Liver (tissue), 3 donors: ENCODE measurements at regions not wholly inside any gene's neighbourhood (a gene's known extent, or its start where the extent isn't known, plus 50 kb on each side); places are given as distances from the start of the nearest gene placed in this dataset.

Experiments used
- FOXA2 ChIP-seq: IDR thresholded peaks from 2 replicates; pipeline ENCODE4 v1.6.1; 2016; ENCODE audit warnings: antibody characterized with exemption
- GABPA ChIP-seq, 2 donors: IDR thresholded peaks in 1 of 2; conservative IDR thresholded peaks in 1 of 2; 2 replicates each; pipeline ENCODE4 v1.6.1; 2016; ENCODE audit warnings: antibody characterized with exemption in 2 of 2, mild to moderate bottlenecking in 1 of 2, moderate library complexity in 1 of 2
- NR2F2 ChIP-seq: IDR thresholded peaks from 2 replicates; pipeline ENCODE4 v1.6.1; 2016; ENCODE audit warnings: antibody characterized with exemption
- RAD21 ChIP-seq, 2 donors: IDR thresholded peaks; 2 replicates each; pipeline ENCODE4 v1.6.1; 2016; ENCODE audit warnings: antibody characterized with exemption in 2 of 2, mild to moderate bottlenecking in 2 of 2
- SP1 ChIP-seq: IDR thresholded peaks from 2 replicates; pipeline ENCODE4 v1.6.1; 2018; ENCODE audit warnings: antibody characterized with exemption, mild to moderate bottlenecking
- YY1 ChIP-seq: IDR thresholded peaks from 2 replicates; pipeline ENCODE4 v1.6.1; 2016; ENCODE audit warnings: antibody characterized with exemption, mild to moderate bottlenecking
- TF ChIP-seq, protein P1 (sequence below): fragments of 150-350 bp; IDR thresholded peaks from 2 replicates; pipeline ENCODE4 v1.5.1; 2017; ENCODE audit warnings: improper control_type of control experiment, low read depth, low read length; ENCODE audit not compliant: missing input control
- TF ChIP-seq, protein P2 (sequence below): IDR thresholded peaks from 2 replicates; pipeline ENCODE4 v1.6.1; 2016; ENCODE audit warnings: antibody characterized with exemption
- TF ChIP-seq, protein P3 (sequence below): IDR thresholded peaks from 2 replicates; pipeline ENCODE4 v1.6.1; 2016; ENCODE audit warnings: antibody characterized with exemption
- TF ChIP-seq, protein P4 (sequence below): IDR thresholded peaks from 2 replicates; pipeline ENCODE4 v1.6.1; 2016; ENCODE audit warnings: antibody characterized with exemption, mild to moderate bottlenecking
- TF ChIP-seq, protein P5 (sequence below): IDR thresholded peaks from 2 replicates; pipeline ENCODE4 v1.6.1; 2016; ENCODE audit warnings: antibody characterized with exemption
- donor health status: healthy.
- donor health status: healthy.

DNA sequence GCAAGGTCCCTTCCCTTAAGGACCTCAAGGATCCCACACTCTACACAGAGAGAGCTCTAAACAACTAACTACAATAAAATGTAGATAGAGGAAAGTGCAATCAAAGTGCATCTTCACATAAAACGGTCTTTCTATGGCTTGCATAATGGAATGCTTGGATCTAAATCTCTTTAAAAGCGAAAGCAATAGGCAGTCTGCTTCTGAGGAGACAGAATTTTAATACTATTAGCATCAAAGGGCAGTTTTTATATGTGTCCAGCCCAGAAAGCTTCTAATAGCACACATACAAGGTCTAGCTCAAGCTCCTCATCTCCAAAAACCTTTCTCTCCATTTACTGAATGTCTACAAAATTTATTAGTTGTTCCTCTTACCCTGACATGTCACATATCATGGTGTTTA is 101.5 kb upstream of the C1GALT1 start:
- TF ChIP-seq, protein P1, sequence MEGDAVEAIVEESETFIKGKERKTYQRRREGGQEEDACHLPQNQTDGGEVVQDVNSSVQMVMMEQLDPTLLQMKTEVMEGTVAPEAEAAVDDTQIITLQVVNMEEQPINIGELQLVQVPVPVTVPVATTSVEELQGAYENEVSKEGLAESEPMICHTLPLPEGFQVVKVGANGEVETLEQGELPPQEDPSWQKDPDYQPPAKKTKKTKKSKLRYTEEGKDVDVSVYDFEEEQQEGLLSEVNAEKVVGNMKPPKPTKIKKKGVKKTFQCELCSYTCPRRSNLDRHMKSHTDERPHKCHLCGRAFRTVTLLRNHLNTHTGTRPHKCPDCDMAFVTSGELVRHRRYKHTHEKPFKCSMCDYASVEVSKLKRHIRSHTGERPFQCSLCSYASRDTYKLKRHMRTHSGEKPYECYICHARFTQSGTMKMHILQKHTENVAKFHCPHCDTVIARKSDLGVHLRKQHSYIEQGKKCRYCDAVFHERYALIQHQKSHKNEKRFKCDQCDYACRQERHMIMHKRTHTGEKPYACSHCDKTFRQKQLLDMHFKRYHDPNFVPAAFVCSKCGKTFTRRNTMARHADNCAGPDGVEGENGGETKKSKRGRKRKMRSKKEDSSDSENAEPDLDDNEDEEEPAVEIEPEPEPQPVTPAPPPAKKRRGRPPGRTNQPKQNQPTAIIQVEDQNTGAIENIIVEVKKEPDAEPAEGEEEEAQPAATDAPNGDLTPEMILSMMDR, result no peak
- TF ChIP-seq, protein P2, sequence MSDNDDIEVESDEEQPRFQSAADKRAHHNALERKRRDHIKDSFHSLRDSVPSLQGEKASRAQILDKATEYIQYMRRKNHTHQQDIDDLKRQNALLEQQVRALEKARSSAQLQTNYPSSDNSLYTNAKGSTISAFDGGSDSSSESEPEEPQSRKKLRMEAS, result no peak
- no peak for TF ChIP-seq YY1
- no peak for TF ChIP-seq FOXA2
- TF ChIP-seq, protein P3, sequence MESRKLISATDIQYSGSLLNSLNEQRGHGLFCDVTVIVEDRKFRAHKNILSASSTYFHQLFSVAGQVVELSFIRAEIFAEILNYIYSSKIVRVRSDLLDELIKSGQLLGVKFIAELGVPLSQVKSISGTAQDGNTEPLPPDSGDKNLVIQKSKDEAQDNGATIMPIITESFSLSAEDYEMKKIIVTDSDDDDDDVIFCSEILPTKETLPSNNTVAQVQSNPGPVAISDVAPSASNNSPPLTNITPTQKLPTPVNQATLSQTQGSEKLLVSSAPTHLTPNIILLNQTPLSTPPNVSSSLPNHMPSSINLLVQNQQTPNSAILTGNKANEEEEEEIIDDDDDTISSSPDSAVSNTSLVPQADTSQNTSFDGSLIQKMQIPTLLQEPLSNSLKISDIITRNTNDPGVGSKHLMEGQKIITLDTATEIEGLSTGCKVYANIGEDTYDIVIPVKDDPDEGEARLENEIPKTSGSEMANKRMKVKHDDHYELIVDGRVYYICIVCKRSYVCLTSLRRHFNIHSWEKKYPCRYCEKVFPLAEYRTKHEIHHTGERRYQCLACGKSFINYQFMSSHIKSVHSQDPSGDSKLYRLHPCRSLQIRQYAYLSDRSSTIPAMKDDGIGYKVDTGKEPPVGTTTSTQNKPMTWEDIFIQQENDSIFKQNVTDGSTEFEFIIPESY, result no peak
- TF ChIP-seq, protein P4, sequence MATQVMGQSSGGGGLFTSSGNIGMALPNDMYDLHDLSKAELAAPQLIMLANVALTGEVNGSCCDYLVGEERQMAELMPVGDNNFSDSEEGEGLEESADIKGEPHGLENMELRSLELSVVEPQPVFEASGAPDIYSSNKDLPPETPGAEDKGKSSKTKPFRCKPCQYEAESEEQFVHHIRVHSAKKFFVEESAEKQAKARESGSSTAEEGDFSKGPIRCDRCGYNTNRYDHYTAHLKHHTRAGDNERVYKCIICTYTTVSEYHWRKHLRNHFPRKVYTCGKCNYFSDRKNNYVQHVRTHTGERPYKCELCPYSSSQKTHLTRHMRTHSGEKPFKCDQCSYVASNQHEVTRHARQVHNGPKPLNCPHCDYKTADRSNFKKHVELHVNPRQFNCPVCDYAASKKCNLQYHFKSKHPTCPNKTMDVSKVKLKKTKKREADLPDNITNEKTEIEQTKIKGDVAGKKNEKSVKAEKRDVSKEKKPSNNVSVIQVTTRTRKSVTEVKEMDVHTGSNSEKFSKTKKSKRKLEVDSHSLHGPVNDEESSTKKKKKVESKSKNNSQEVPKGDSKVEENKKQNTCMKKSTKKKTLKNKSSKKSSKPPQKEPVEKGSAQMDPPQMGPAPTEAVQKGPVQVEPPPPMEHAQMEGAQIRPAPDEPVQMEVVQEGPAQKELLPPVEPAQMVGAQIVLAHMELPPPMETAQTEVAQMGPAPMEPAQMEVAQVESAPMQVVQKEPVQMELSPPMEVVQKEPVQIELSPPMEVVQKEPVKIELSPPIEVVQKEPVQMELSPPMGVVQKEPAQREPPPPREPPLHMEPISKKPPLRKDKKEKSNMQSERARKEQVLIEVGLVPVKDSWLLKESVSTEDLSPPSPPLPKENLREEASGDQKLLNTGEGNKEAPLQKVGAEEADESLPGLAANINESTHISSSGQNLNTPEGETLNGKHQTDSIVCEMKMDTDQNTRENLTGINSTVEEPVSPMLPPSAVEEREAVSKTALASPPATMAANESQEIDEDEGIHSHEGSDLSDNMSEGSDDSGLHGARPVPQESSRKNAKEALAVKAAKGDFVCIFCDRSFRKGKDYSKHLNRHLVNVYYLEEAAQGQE, result no peak
- no peak for TF ChIP-seq SP1
- TF ChIP-seq RAD21 (IDR thresholded peaks at IDR 0.05), result no peak
- no peak for TF ChIP-seq GABPA (IDR thresholded peaks at IDR 0.05 in 1 of 2, conservative IDR thresholded peaks at IDR 0.05 in 1 of 2)
- TF ChIP-seq, protein P5, sequence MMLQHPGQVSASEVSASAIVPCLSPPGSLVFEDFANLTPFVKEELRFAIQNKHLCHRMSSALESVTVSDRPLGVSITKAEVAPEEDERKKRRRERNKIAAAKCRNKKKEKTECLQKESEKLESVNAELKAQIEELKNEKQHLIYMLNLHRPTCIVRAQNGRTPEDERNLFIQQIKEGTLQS, result no peak
- TF ChIP-seq NR2F2, result no peak
